Gastroesophageal sphincter (tissue), 4 donors: ENCODE measurements at regions not wholly inside any gene's neighbourhood (a gene's known extent, or its start where the extent isn't known, plus 50 kb on each side); places are given as distances from the start of the nearest gene placed in this dataset.

Source experiments
- ATAC-seq: fragments of 150-250 bp; one replicate; pipeline ENCODE4 v1.9.1; 2016; ENCODE audit warnings: mild to moderate bottlenecking, moderate library complexity
- H3K27ac ChIP-seq, 4 donors: fragments of 200-600 bp; sonication (generic) in 3 of 4; 1 replicate in 3 of 4; 2 replicates in 1 of 4; pipeline ENCODE4 v1.5.1; 2016 to 2019
- H3K27me3 ChIP-seq: fragments of 200-600 bp; sonication (generic); one replicate; pipeline ENCODE4 v1.5.1; 2019
- H3K36me3 ChIP-seq, 2 donors: fragments of 200-600 bp; sonication (generic); one replicate each; pipeline ENCODE4 v1.5.1; 2019; ENCODE audit warnings: control low read depth in 1 of 2
- H3K4me1 ChIP-seq, 3 donors: fragments of 200-600 bp; sonication (generic); 1 replicate in 2 of 3; 2 replicates in 1 of 3; pipeline ENCODE4 v1.5.1; 2016 to 2019; ENCODE audit warnings: control low read depth in 2 of 3
- H3K4me3 ChIP-seq, 2 donors: fragments of 200-600 bp; sonication (generic); one replicate each; pipeline ENCODE4 v1.5.1; 2019; ENCODE audit warnings: mild to moderate bottlenecking in 1 of 2, moderate library complexity in 1 of 2
- H3K9me3 ChIP-seq, 3 donors: fragments of 200-600 bp; sonication (generic); one replicate each; pipeline ENCODE4 v1.5.1; 2017 to 2019; ENCODE audit warnings: control low read depth in 2 of 3
- EP300 ChIP-seq: sonication (generic); formaldehyde crosslinking; IDR thresholded peaks from one replicate; pipeline ENCODE4 v1.6.1; 2017; ENCODE audit warnings: antibody characterized with exemption, mild to moderate bottlenecking
- POLR2A ChIP-seq, 2 donors: fragments of 450-650 bp; IDR thresholded peaks; one replicate each; pipeline ENCODE4 v1.6.1; 2017; ENCODE audit warnings: antibody characterized with exemption in 2 of 2, mild to moderate bottlenecking in 2 of 2, moderate library complexity in 1 of 2
- POLR2AphosphoS5 ChIP-seq: sonication (generic); formaldehyde crosslinking; IDR thresholded peaks from one replicate; pipeline ENCODE4 v1.6.1; 2017; ENCODE audit warnings: antibody characterized with exemption
- WGBS, 2 donors: methylation state at CpG; one replicate each; pipeline ENCODE4 v1.1.5; 2018; ENCODE audit warnings: low coverage in 1 of 2; 5-methylcytosine and 5-hydroxymethylcytosine counted together
- TF ChIP-seq, protein P1 (sequence below), 4 experiments: fragments of 200-600 bp in 2 of 4; fragments of 450-650 bp in 2 of 4; sonication (generic) in 1 of 4; IDR thresholded peaks; one replicate each; pipeline ENCODE4 v1.5.1; 2017 to 2019; ENCODE audit warnings: antibody characterized with exemption in 4 of 4, mild to moderate bottlenecking in 2 of 4, moderate library complexity in 2 of 4

DNA sequence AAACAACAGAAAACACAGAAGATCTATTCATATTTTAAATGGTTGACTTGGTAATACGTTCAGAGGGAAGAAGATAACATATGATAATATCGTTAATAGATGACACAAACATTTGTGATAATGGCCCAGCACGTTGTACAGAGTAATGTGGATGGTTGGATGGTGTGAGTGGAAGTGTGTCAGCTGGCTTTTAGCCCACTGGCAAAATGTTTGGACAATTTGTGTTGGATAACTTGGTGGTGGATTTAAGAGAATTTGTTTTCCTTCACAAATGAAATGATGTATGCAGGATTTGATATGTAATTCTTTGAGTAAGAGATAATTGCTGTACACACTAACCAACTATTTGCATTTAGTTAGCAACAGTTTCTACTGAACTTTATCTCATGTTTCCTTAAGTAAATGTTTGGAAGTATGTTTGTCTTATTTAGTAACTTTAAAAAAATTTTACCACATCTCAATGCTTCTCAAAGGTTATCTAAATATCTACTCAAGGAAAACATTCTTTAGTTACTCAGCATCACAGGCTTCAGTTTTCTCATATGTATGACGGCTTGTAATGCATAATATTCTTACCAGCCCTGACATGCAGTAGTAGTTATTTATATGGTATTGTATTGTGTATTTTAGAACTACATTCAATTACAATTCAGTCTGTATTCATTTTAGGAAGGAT lies 328.5 kb upstream of the GOLIM4 start:
- H3K27ac ChIP-seq: no peak overlapping the region
- WGBS, 2 donors: 32 to 69% methylated on average over 4 of the region's 4 CpGs
- no peak for TF ChIP-seq POLR2AphosphoS5
- no peak for TF ChIP-seq EP300
- no peak for TF ChIP-seq POLR2A (IDR thresholded peaks at IDR 0.05)
- TF ChIP-seq, protein P1, sequence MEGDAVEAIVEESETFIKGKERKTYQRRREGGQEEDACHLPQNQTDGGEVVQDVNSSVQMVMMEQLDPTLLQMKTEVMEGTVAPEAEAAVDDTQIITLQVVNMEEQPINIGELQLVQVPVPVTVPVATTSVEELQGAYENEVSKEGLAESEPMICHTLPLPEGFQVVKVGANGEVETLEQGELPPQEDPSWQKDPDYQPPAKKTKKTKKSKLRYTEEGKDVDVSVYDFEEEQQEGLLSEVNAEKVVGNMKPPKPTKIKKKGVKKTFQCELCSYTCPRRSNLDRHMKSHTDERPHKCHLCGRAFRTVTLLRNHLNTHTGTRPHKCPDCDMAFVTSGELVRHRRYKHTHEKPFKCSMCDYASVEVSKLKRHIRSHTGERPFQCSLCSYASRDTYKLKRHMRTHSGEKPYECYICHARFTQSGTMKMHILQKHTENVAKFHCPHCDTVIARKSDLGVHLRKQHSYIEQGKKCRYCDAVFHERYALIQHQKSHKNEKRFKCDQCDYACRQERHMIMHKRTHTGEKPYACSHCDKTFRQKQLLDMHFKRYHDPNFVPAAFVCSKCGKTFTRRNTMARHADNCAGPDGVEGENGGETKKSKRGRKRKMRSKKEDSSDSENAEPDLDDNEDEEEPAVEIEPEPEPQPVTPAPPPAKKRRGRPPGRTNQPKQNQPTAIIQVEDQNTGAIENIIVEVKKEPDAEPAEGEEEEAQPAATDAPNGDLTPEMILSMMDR (IDR thresholded peaks at IDR 0.05): no peak
- no peaks in the 10 kb centered on the region for H3K4me1 ChIP-seq
- H3K9me3 ChIP-seq: no peaks in the 10 kb centered on the region
- no peaks in the 10 kb centered on the region for H3K36me3 ChIP-seq
- H3K4me3 ChIP-seq: no peak overlapping the region
- no peaks in the 10 kb centered on the region for H3K27me3 ChIP-seq
- no peak for ATAC-seq

DNA sequence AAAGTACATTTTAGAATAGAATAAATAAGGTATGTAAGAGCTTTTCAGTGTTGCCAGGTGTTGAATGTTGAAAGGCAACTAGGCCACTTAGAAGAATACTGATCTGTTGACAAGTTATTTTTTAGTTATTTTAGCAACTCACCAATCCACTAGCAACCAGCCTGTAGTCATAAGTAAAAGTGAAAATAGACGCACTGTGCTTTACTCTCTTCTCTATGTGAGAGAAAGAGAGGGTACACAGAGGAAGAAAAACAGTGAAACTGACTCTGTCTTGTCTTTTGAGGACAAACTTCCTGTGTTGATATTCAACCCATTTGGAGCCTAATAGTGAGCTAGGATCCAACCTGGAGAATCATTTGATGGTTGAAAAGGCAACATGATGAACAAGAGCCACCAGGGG lies 327.1 kb upstream of the GOLIM4 start:
- Histone ChIP-seq H3K36me3 (no peaks in the 10 kb centered on the region), H3K4me1 (no peaks in the 10 kb centered on the region), H3K27ac (no peak overlapping the region), H3K4me3 (no peak overlapping the region), H3K9me3 (no peaks in the 10 kb centered on the region), H3K27me3 (no peaks in the 10 kb centered on the region)
- TF ChIP-seq, protein P1 (IDR thresholded peaks at IDR 0.05): no peak
- TF ChIP-seq POLR2A (IDR thresholded peaks at IDR 0.05) (no peak), EP300 (no peak)
- no peak for ATAC-seq
- WGBS, 2 donors: 78% methylated on average over 1 of the region's 1 CpG; no CpG with 5 or more reads in 1 of the 2 donors

DNA sequence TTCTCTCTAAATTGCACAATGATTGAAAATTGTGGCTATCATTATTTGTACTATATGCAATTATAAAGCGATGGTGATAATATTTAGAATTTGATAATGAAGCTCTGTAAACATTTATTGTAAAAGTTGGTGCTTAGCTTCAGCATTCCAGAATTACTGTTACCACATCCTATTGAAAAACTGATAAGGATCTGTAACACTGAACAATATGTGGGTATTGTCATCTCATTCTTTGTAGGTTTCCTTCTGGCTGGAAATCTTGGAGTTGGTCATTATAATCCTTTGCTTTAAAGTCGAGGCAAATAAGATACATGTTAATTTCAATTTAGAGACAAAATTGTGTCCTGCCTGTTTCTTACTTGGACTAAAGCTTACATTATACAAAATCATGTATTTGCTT lies 323.4 kb upstream of the GOLIM4 start:
- H3K36me3 ChIP-seq: no peaks in the 10 kb centered on the region
- H3K27me3 ChIP-seq: no peaks in the 10 kb centered on the region
- WGBS, 2 donors: 75 to 78% methylated on average over 2 of the region's 2 CpGs
- no peak overlapping the region for H3K4me3 ChIP-seq
- H3K9me3 ChIP-seq: no peaks in the 10 kb centered on the region
- ATAC-seq: no peak
- H3K4me1 ChIP-seq: no peaks in the 10 kb centered on the region
- TF ChIP-seq, protein P1 (IDR thresholded peaks at IDR 0.05): no peak
- TF ChIP-seq POLR2A (IDR thresholded peaks at IDR 0.05) (no peak), EP300 (no peak), POLR2AphosphoS5 (no peak)
- H3K27ac ChIP-seq: no peak overlapping the region

DNA sequence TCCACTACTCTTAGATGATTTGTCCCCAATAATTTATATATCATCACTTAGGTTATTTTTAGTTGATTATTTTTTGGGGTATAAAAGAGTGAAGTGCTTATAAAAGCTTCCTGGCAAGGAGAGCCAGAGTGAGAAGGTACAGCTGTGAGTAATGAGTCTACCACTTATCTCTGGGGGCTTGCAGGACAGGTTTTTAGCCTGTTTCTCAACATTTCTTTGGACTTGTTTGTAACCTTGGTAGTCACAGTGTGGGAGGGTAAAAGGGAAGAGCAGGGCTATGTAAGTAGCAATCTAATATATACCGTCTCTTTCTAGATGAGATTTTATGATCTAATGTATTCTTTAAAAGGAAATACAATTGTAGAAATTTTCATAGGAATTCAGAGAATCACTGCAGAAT lies 321.3 kb upstream of the GOLIM4 start:
- H3K27ac ChIP-seq: no peak overlapping the region
- no peaks in the 10 kb centered on the region for H3K36me3 ChIP-seq
- no peak for ATAC-seq
- WGBS, 2 donors: 61 to 73% methylated on average over 1 of the region's 1 CpG
- TF ChIP-seq, protein P1 (IDR thresholded peaks at IDR 0.05): no peak
- TF ChIP-seq POLR2AphosphoS5 (no peak), EP300 (no peak), POLR2A (IDR thresholded peaks at IDR 0.05) (no peak)
- no peaks in the 10 kb centered on the region for H3K27me3 ChIP-seq
- H3K4me3 ChIP-seq: no peak overlapping the region
- no peaks in the 10 kb centered on the region for H3K9me3 ChIP-seq
- H3K4me1 ChIP-seq: no peaks in the 10 kb centered on the region

DNA sequence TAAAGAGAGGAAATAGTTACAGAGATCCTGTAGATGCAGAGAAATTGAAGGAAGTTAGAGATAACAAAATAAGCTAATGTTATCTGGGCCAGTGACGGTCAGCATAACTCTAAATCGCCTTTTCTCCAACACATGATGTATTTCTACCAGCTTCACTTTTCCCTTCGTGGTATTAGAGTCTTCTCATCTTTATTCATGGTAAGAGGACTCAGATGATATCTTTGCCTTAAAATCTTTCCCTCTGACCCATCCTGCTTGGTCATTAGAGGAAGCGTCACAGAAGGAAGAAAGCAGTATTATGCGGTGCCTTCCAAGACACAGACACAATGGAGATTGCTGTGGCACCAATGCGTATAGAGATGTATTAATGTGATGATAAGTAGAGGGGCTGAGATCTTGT lies 320.7 kb upstream of the GOLIM4 start:
- no peaks in the 10 kb centered on the region for H3K4me1 ChIP-seq
- H3K27ac ChIP-seq: no peak overlapping the region
- H3K9me3 ChIP-seq: no peaks in the 10 kb centered on the region
- no peaks in the 10 kb centered on the region for H3K36me3 ChIP-seq
- 74% methylated on average over 6 of the region's 6 CpGs for WGBS, 2 donors
- no peaks in the 10 kb centered on the region for H3K27me3 ChIP-seq
- H3K4me3 ChIP-seq: no peak overlapping the region
- no peak for ATAC-seq
- TF ChIP-seq, protein P1 (IDR thresholded peaks at IDR 0.05): no peak
- TF ChIP-seq EP300 (no peak), POLR2A (IDR thresholded peaks at IDR 0.05) (no peak), POLR2AphosphoS5 (no peak)
